Hippocampal formation (tissue), 2 donors: ENCODE measurements at regions not wholly inside any gene's neighbourhood (a gene's known extent, or its start where the extent isn't known, plus 50 kb on each side); places are given as distances from the start of the nearest gene placed in this dataset.

Source experiments
- DNase-seq, 2 donors: peaks; one replicate each; lab custom pipeline; 2025; lab: John Stamatoyannopoulos, UW

DNA sequence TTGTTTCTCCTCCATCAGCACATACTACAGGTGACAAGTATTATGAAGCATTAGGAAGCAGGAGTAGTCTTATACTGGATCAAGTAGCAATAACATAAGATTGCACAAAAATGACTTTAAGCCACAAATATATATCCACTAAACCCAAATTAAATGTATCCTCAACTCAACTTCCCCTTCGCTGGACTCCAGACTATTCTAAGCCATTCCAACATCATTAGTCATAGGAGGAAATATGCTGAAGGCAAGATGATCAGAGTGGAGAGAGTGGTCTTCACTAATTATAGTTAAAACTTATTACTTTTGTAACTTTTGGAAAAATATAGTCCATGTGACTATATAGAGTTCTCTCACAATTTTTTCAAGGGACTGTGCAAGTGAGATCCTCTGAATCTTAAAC lies 390.7 kb upstream of the ZP4 start:
- no peak for DNase-seq

GRCh38 chr1:238279694-238280380 lies 389.1 kb upstream of the ZP4 start:
- DNase-seq, result no peak

GRCh38 chr1:238272145-238272544 lies 381.4 kb upstream of the ZP4 start:
- DNase-seq, result no peak

GRCh38 chr1:238265866-238266265 lies 375.1 kb upstream of the ZP4 start:
- DNase-seq, result no peak

- DNase-seq, result no peak
These were observed 374.2 kb upstream of the ZP4 start for GRCh38 chr1:238264951-238265350.

DNA sequence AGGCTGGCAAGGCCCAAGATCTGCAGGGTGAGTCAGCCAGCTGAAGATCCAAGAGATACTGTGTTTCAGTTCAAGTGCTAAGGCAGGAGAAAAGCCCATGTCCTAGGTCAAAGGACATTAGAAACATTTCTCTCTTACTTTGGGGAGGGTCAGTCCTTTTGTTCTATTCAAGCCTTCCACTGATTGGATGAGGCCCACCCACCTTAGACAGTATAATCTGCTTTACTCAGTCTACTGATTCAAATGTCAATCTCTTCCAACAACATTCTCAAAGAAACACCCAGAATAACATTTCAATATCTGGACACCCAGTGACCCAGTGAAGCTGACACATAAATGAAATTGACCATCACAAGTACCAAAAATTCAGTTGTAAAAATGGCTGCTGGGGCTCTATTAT lies 367.8 kb upstream of the ZP4 start:
- no peak for DNase-seq

DNA sequence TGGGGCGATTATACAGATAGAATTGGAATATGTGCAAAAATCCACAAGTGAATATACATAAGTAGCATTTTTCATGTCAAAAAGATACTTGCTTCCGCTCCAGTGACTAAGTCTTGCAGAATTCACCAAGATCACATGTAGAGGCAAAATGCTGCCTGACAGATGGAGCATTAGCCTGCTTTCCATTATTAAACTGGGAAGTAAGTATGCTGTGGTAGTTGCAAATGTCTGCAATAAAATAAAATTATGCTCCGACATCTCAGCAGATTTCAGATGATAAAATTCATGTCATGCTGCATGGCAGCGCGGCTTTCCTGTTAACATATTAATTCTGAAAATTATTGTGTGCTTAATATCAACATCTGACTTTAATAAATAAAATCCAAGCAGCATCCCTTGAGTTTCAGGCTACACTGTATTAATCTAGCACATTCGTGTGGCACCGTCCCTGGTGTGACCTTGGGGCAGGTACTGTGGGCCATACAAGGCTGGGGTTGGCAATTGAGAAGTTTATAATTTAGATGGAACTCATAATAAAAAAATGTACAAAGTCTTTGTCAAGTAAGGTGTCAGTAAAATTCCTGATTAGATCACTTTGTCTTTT lies 366.4 kb upstream of the ZP4 start:
- no peak for DNase-seq

DNA sequence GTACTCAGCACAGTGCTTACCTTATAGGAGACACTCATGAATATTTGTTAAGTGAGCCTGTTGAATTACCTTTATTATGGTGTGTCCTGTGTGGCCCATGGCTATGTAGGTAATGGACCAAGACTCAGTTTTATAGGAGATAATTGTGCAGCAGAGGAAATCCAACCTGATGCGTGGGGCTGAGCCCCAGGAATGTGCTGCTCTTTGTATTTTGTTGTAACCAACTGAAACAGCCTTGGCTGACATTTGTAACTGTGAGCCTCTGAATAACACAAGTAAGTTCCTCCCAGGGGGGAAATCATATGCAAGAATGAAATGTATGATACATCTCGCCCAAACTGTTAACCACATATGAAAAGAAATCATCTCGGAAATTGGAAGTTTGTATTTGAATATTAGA lies 364.2 kb upstream of the ZP4 start:
- DNase-seq, result no peak

DNA sequence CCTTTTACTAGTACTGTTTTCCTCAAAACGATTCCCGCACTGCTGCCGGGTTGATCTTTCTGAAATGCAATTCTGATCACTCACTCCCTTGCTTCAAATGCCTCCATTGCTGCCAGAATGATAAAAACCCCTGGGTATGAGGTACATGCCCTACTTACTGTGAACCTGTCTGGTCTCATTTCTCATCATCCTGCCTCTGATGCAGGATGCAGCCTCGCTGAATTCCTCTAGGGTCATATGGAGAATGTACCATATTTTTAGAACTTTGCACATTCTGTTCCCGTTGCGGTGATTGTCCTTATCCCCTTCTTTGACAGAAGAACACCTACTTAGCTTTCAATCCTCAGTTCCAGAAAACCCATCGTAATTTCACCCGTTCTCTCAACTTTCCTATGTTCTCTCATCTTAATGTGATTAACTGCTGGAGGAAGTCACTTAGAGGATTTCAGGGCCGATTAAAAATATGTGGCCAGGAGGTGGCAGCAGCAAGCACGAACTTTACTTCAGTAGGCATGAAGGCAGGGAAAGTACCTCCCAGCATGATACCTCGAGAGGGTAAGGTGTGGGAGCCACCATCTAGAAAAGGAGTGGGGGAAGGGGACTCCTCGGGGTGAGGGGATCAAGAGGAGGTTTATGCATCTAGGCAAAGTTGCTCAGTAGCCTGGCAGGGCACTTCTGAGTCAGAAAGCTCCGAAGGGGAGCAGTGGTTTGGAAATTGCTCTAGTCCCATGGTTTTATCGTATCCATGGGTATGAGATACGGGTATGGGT lies 361.5 kb upstream of the ZP4 start:
- peak; percentile 19 to 67 for DNase-seq

- DNase-seq, result no peak
These were observed 357.6 kb upstream of the ZP4 start for GRCh38 chr1:238248356-238248755.

DNA sequence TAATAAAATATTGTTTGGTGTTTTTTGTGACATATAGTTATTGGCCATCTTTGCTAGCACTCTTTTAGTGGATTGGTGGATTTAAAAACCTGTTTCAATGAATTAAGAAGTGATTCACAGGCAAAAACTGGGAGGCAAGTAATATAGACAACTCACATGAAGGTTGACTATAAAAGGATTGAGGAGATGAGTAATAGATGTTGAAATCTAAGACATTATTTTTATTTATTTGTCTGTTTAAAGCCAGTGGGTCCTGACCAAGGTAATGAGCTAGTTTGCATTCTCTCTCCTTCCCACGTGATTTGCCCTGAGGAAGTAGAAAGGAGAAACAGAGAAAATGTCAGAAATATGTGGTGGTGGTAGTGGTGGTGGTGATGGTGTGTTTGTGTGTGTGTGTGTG lies 351.5 kb upstream of the ZP4 start:
- no peak for DNase-seq

GRCh38 chr1:238241607-238242006 lies 350.9 kb upstream of the ZP4 start:
- DNase-seq, result no peak

GRCh38 chr1:238239343-238239742 lies 348.6 kb upstream of the ZP4 start:
- DNase-seq, result no peak

GRCh38 chr1:238233966-238234365 lies 343.2 kb upstream of the ZP4 start:
- no peak for DNase-seq

- DNase-seq, result no peak
These were observed 341.5 kb upstream of the ZP4 start for GRCh38 chr1:238232084-238232710.

DNA sequence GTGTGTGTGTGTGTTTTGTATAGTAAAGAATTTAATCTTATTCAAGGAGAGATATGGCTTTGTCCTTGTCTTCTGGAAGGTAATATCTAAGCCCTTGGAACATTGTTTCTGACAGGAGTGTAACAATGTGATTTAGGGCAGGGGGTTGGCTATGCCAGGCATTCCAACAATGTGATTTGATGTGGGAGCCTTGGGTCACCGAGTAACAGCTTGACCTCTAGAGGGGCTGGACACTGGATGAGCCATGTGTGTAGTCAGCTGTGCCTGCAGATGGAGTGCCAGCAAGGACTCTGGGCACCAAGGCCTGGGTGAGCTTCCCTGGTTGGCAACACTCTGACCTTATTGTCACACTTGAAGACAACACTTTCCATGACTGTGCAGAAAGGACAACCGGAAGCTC lies 336.1 kb upstream of the ZP4 start:
- DNase-seq, result no peak

DNA sequence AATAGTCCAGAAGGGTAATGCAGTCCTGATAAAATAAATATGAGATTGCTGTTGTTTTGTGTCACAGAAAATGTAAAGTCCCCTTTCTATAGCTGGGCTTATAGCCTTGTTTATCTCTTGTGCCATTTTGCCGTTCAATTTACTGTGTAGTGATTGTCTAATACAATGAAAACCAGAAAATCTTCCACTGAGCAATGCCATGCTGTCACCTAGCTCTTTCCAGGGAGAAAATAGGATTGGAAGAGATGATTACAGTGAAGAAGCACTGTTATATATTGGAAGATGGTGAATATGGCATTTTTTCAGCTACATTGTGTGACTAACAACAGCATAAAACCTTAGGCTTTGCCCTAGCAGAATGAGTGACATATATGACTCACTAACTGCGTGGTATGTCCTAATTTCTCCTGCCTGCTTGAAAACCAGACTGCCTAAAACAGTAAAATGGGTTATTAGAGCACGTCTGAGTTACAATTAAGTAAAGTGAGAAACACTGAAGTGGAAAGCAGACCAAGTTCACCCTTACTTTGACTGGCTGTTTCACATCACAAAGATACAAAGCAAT lies 332.4 kb upstream of the ZP4 start:
- DNase-seq, result no peak

- DNase-seq, result no peak
These were observed 331.0 kb upstream of the ZP4 start for GRCh38 chr1:238221738-238222137.

DNA sequence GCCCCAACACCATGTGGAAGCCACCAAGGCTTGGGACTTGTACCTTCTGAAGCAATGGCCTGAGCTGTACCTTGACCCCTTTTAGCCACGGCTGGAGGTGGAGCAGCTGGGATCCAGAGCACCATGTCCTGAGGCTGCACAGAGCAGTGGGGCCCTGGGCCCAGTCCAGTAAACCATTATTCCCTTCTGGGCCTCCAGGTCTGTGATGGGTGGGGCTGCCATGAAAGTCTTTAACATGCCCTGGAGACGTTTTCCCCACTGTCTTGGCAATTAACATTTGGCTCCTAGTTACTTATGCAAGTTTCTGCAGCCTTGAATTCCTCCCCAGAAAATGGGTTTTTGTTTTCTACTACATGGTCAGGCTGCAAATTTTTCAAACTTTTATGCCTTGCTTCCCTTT lies 323.7 kb upstream of the ZP4 start:
- no peak for DNase-seq

DNA sequence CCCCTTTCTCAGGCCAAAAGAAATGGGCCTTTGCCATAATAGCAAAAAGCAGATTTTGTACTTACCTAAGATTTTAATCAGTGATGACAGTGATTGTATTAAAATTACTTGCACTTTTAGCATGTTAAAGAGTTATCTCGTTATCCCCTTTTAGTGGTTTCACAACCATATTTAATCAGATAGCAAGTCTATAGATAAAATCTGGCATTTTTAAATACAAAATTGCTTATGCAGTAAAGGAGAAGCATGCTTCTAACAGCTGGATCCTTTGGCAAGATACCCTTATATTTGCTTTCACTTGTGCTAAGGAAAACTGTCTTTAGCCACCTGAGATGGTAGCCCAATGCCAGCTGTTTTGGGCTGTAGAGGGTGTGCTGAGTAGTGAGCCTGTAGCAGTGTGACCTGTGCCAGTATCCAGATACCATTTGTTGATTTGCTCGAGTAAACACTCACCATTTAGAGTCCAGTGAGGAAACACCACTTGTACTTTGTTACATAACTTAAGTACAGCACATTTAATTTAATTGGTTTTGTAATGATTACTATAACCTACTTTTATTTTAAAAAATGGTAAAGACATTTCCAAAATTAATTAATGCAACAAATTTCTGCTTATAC lies 314.4 kb upstream of the ZP4 start:
- no peak for DNase-seq

DNA sequence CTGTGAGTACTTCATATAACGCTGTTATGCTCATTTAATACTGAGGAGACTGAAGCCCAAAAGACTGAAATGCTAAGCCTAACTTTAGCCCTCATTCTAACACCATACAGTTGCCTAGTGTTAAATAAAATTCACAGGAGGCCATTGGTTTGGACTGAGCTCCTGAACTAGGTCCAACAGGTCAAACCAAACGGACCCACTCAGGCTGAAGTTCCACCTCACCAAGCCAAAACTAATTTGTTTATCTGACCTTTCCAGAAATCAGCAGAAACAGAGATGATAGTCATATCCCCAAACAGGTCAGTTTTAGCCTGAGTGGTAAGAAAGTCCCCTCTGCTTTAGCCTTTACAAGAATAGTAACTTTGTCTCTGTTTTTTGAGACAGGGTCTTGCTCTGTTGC lies 311.3 kb upstream of the ZP4 start:
- no peak for DNase-seq

GRCh38 chr1:238199325-238199724 lies 308.6 kb upstream of the ZP4 start:
- DNase-seq, result no peak
